T-helper 17 cell (primary cell): ENCODE measurements at regions not wholly inside any gene's neighbourhood (a gene's known extent, or its start where the extent isn't known, plus 50 kb on each side); places are given as distances from the start of the nearest gene placed in this dataset.
A peak's percentile ranks its signal among the peaks of the same experiment; 100 is the strongest.

Source experiments
- ATAC-seq: fragments of 150-1000 bp; cut with Tn5 transposase; 2 replicates; pipeline ENCODE4 v1.10.0; 2021; ENCODE audit warnings: mild to moderate bottlenecking, moderate library complexity
- DNase-seq, 3 donors: peaks; one replicate each; pipeline versions ENCODE4 v3.0.0 to v3.0.0-alpha.2; 2020 to 2021
- H3K9me3 ChIP-seq: one replicate; pipeline ENCODE4 v1.7.0; 2013; ENCODE audit warnings: low read length, mild to moderate bottlenecking; ENCODE audit not compliant: control insufficient read depth, poor library complexity, severe bottlenecking
- H3K27ac Mint-ChIP-seq: one replicate; pipeline ENCODE4 v1.8.0; 2022; ENCODE audit warnings: mild to moderate bottlenecking, moderate library complexity, mixed read lengths
- H3K27me3 Mint-ChIP-seq: one replicate; pipeline ENCODE4 v1.8.0; 2022; ENCODE audit warnings: mixed read lengths
- H3K36me3 Mint-ChIP-seq: one replicate; pipeline ENCODE4 v1.8.0; 2022; ENCODE audit warnings: low read depth, mixed read lengths
- H3K4me1 Mint-ChIP-seq: one replicate; pipeline ENCODE4 v1.8.0; 2022; ENCODE audit warnings: mild to moderate bottlenecking, mixed read lengths
- H3K4me3 Mint-ChIP-seq: one replicate; pipeline ENCODE4 v1.8.0; 2022; ENCODE audit warnings: mild to moderate bottlenecking, moderate library complexity, mixed read lengths

- peaks cover 3% of the 10 kb centered on the region for H3K4me1 Mint-ChIP-seq
- no peak for ATAC-seq
- no peaks in the 10 kb centered on the region for H3K27me3 Mint-ChIP-seq
- H3K4me3 Mint-ChIP-seq, result peak overlapping the region; percentile 9
- no peaks in the 10 kb centered on the region for H3K36me3 Mint-ChIP-seq
- no peak overlapping the region for H3K27ac Mint-ChIP-seq
- no peak for DNase-seq
- H3K9me3 ChIP-seq, result no peaks in the 10 kb centered on the region
Observed at GRCh38 chr14:66403183-66403582, 83.0 kb upstream of the CCDC196 start.

GRCh38 chr14:66404051-66404545 is 82.1 kb upstream of the CCDC196 start:
- Mint-ChIP-seq H3K4me3 (no peak overlapping the region), H3K27ac (no peak overlapping the region), H3K36me3 (no peaks in the 10 kb centered on the region), H3K4me1 (peaks cover 3% of the 10 kb centered on the region), H3K27me3 (no peaks in the 10 kb centered on the region)
- no peaks in the 10 kb centered on the region for H3K9me3 ChIP-seq
- ATAC-seq, result no peak
- no peak for DNase-seq

- Mint-ChIP-seq H3K27ac (no peak overlapping the region), H3K4me3 (no peak overlapping the region), H3K27me3 (no peaks in the 10 kb centered on the region), H3K4me1 (peaks cover 3% of the 10 kb centered on the region), H3K36me3 (no peaks in the 10 kb centered on the region)
- ATAC-seq (no peak), DNase-seq (no peak)
- H3K9me3 ChIP-seq, result no peaks in the 10 kb centered on the region
Observed at GRCh38 chr14:66405158-66405557, 81.0 kb upstream of the CCDC196 start.

GRCh38 chr14:66413901-66414300 is 72.3 kb upstream of the CCDC196 start:
- no peak overlapping the region for H3K4me3 Mint-ChIP-seq
- no peaks in the 10 kb centered on the region for H3K27me3 Mint-ChIP-seq
- no peaks in the 10 kb centered on the region for H3K4me1 Mint-ChIP-seq
- H3K27ac Mint-ChIP-seq, result no peak overlapping the region
- no peak for DNase-seq
- ATAC-seq, result no peak
- no peaks in the 10 kb centered on the region for H3K9me3 ChIP-seq
- no peaks in the 10 kb centered on the region for H3K36me3 Mint-ChIP-seq

- DNase-seq, result no peak
- no peaks in the 10 kb centered on the region for H3K36me3 Mint-ChIP-seq
- H3K4me1 Mint-ChIP-seq, result no peaks in the 10 kb centered on the region
- no peak for ATAC-seq
- no peaks in the 10 kb centered on the region for H3K9me3 ChIP-seq
- H3K27me3 Mint-ChIP-seq, result no peaks in the 10 kb centered on the region
- H3K27ac Mint-ChIP-seq, result no peak overlapping the region
- H3K4me3 Mint-ChIP-seq, result no peak overlapping the region
Observed at GRCh38 chr14:66414511-66414910, 71.7 kb upstream of the CCDC196 start.

- no peak overlapping the region for H3K4me3 Mint-ChIP-seq
Observed at GRCh38 chr14:66420251-66421006, 65.7 kb upstream of the CCDC196 start.

GRCh38 chr14:66421990-66422946 is 63.9 kb upstream of the CCDC196 start:
- Mint-ChIP-seq H3K27me3 (no peaks in the 10 kb centered on the region), H3K4me3 (no peak overlapping the region), H3K4me1 (no peaks in the 10 kb centered on the region), H3K27ac (no peak overlapping the region), H3K36me3 (no peaks in the 10 kb centered on the region)
- no peaks in the 10 kb centered on the region for H3K9me3 ChIP-seq
- ATAC-seq, result no peak
- no peak for DNase-seq

More at GRCh38 chr14:66420251-66421006, 65.7 kb upstream of the CCDC196 start:
- DNase-seq (no peak), ATAC-seq (no peak)
- Mint-ChIP-seq H3K27ac (no peak overlapping the region), H3K4me1 (no peaks in the 10 kb centered on the region), H3K36me3 (no peaks in the 10 kb centered on the region), H3K27me3 (no peaks in the 10 kb centered on the region)
- H3K9me3 ChIP-seq, result no peaks in the 10 kb centered on the region

- Mint-ChIP-seq H3K27ac (no peak overlapping the region), H3K4me3 (no peak overlapping the region), H3K27me3 (no peaks in the 10 kb centered on the region), H3K4me1 (no peaks in the 10 kb centered on the region), H3K36me3 (no peaks in the 10 kb centered on the region)
- no peaks in the 10 kb centered on the region for H3K9me3 ChIP-seq
- no peak for ATAC-seq
- no peak for DNase-seq
Observed at GRCh38 chr14:66425402-66425801, 60.8 kb upstream of the CCDC196 start.

- DNase-seq (no peak), ATAC-seq (no peak)
- Mint-ChIP-seq H3K36me3 (no peaks in the 10 kb centered on the region), H3K4me3 (no peak overlapping the region), H3K27me3 (no peaks in the 10 kb centered on the region), H3K27ac (no peak overlapping the region), H3K4me1 (no peaks in the 10 kb centered on the region)
- no peaks in the 10 kb centered on the region for H3K9me3 ChIP-seq
Observed at GRCh38 chr14:66426451-66426850, 59.7 kb upstream of the CCDC196 start.

GRCh38 chr14:66432334-66432733 is 53.8 kb upstream of the CCDC196 start:
- no peaks in the 10 kb centered on the region for H3K36me3 Mint-ChIP-seq
- H3K9me3 ChIP-seq, result no peaks in the 10 kb centered on the region

GRCh38 chr14:66434464-66434863 is 51.7 kb upstream of the CCDC196 start:
- Mint-ChIP-seq H3K27me3 (no peaks in the 10 kb centered on the region), H3K36me3 (no peaks in the 10 kb centered on the region), H3K4me3 (no peak overlapping the region), H3K4me1 (no peaks in the 10 kb centered on the region), H3K27ac (no peak overlapping the region)
- ATAC-seq (no peak), DNase-seq (no peak)
- H3K9me3 ChIP-seq, result no peaks in the 10 kb centered on the region

More at GRCh38 chr14:66432334-66432733, 53.8 kb upstream of the CCDC196 start:
- no peak for ATAC-seq
- H3K4me3 Mint-ChIP-seq, result no peak overlapping the region
- H3K4me1 Mint-ChIP-seq, result no peaks in the 10 kb centered on the region
- no peaks in the 10 kb centered on the region for H3K27me3 Mint-ChIP-seq
- no peak for DNase-seq
- H3K27ac Mint-ChIP-seq, result no peak overlapping the region

GRCh38 chr14:66435683-66436082 is 50.5 kb upstream of the CCDC196 start:
- no peaks in the 10 kb centered on the region for H3K27me3 Mint-ChIP-seq
- H3K4me3 Mint-ChIP-seq, result no peak overlapping the region
- H3K9me3 ChIP-seq, result no peaks in the 10 kb centered on the region
- no peaks in the 10 kb centered on the region for H3K36me3 Mint-ChIP-seq
- H3K27ac Mint-ChIP-seq, result no peak overlapping the region
- no peaks in the 10 kb centered on the region for H3K4me1 Mint-ChIP-seq
- DNase-seq, result no peak
- no peak for ATAC-seq
